H1 (cell line): ENCODE measurements at regions not wholly inside any gene's neighbourhood (a gene's known extent, or its start where the extent isn't known, plus 50 kb on each side); places are given as distances from the start of the nearest gene placed in this dataset.
A peak's percentile ranks its signal among the peaks of the same experiment; 100 is the strongest.

Source experiments
- CTCF ChIA-PET: fragments of 300-600 bp; sonication (Branson Sonifier 250); formaldehyde crosslinking; loops from one replicate; lab custom pipeline; 2021; ENCODE audit not compliant: partially characterized antibody; lab: Charles Lee
- POLR2A ChIA-PET: fragments of 300-600 bp; sonication (Branson Sonifier 250); formaldehyde crosslinking; loops from one replicate; lab custom pipeline; 2021; ENCODE audit warnings: inconsistent platforms; ENCODE audit not compliant: partially characterized antibody; lab: Charles Lee
- DNase-seq, 2 experiments: peaks; one replicate each; pipeline versions ENCODE4 v3.0.0 to v3.0.0-alpha.2; 2010 to 2022; ENCODE audit warnings: low spot score in 2 of 2, low read depth in 1 of 2, mixed read lengths in 1 of 2
- FAIRE-seq: peaks from 2 replicates; lab custom pipeline; 2011; peaks lifted over from hg19 to GRCh38; lab: Jason Lieb, UNC
- H2AFZ ChIP-seq: 2 replicates; pipeline ENCODE4 v1.8.1; 2012; ENCODE audit warnings: low read length, inconsistent platforms
- H2AK5ac ChIP-seq: 2 replicates; pipeline ENCODE4 v1.6.1; 2013; ENCODE audit warnings: low read depth, low read length
- H2BK120ac ChIP-seq: replicated peaks from 2 replicates; pipeline ENCODE3; 2013; ENCODE audit warnings: low read depth, low read length, inconsistent platforms
- H2BK12ac ChIP-seq: 2 replicates; pipeline ENCODE4 v1.6.1; 2013; ENCODE audit warnings: low read depth, low read length
- H2BK15ac ChIP-seq: 2 replicates; pipeline ENCODE4 v1.6.1; 2013; ENCODE audit warnings: low read length
- H2BK20ac ChIP-seq: 2 replicates; pipeline ENCODE4 v1.6.1; 2013; ENCODE audit warnings: low read length
- H2BK5ac ChIP-seq: 2 replicates; pipeline ENCODE4 v1.6.1; 2013; ENCODE audit warnings: low read depth, low read length
- H3K14ac ChIP-seq: 2 replicates; pipeline ENCODE4 v1.6.1; 2013; ENCODE audit warnings: inconsistent platforms; ENCODE audit not compliant: insufficient read length
- H3K18ac ChIP-seq: 2 replicates; pipeline ENCODE4 v1.6.1; 2013; ENCODE audit warnings: low read length; ENCODE audit errors: extremely low read depth
- H3K23ac ChIP-seq: 2 replicates; pipeline ENCODE4 v1.6.1; 2013; ENCODE audit warnings: inconsistent platforms; ENCODE audit not compliant: insufficient read length
- H3K23me2 ChIP-seq: 2 replicates; pipeline ENCODE4 v1.6.1; 2013; ENCODE audit warnings: low read depth, low read length
- H3K27ac ChIP-seq: 2 replicates; pipeline ENCODE4 v1.6.1; 2011; ENCODE audit warnings: low read depth, low read length, inconsistent platforms
- H3K27me3 ChIP-seq, 4 experiments: replicated peaks in 1 of 4; 1 replicate in 1 of 4; 2 replicates in 3 of 4; pipeline versions ENCODE4 v1.6.1 to v1.8.1; 2011 to 2013; ENCODE audit warnings: low read length in 3 of 4, mild to moderate bottlenecking in 3 of 4, inconsistent platforms in 2 of 4, mixed read lengths in 2 of 4, moderate library complexity in 1 of 4; ENCODE audit not compliant: control insufficient read depth in 3 of 4, insufficient read depth in 3 of 4; ENCODE audit errors: extremely low read depth in 1 of 4
- H3K36me3 ChIP-seq, 4 experiments: 2 replicates each; pipeline versions ENCODE4 v1.6.1 to v1.8.1; 2011 to 2013; ENCODE audit warnings: mild to moderate bottlenecking in 4 of 4, low read length in 3 of 4, moderate library complexity in 2 of 4, control low read depth in 1 of 4, inconsistent platforms in 1 of 4; ENCODE audit not compliant: insufficient read depth in 4 of 4, control insufficient read depth in 2 of 4
- H3K4ac ChIP-seq: replicated peaks from 2 replicates; pipeline ENCODE3; 2013; ENCODE audit warnings: low read length, low read depth, mixed read lengths, inconsistent platforms; ENCODE audit not compliant: insufficient read length
- H3K4me1 ChIP-seq, 4 experiments: replicated peaks in 1 of 4; 1 replicate in 1 of 4; 2 replicates in 3 of 4; pipeline versions ENCODE4 v1.6.1 to v1.8.1; 2011 to 2013; ENCODE audit warnings: low read length in 3 of 4, inconsistent platforms in 2 of 4, mixed read lengths in 1 of 4; ENCODE audit not compliant: insufficient read depth in 4 of 4, control insufficient read depth in 3 of 4
- H3K4me2 ChIP-seq, 2 experiments: 2 replicates each; pipeline versions ENCODE4 v1.6.1 to v1.8.1; 2011 to 2013; ENCODE audit warnings: low read depth in 2 of 2, low read length in 2 of 2, control low read depth in 1 of 2, inconsistent platforms in 1 of 2, mild to moderate bottlenecking in 1 of 2; ENCODE audit not compliant: insufficient read depth in 1 of 2
- H3K4me3 ChIP-seq, 4 experiments: fragments of 200-600, 300-600 bp in 1 of 4; sonication (generic), shearing (Covaris generic), sonication (Bioruptor Twin) in 1 of 4; 2 replicates each; pipeline versions ENCODE4 v1.5.1 to v1.8.1; 2011 to 2016; ENCODE audit warnings: low read length in 4 of 4, low read depth in 3 of 4, control low read depth in 2 of 4, inconsistent platforms in 2 of 4, mild to moderate bottlenecking in 2 of 4, mixed read lengths in 1 of 4, moderate library complexity in 1 of 4; ENCODE audit not compliant: insufficient read depth in 2 of 4; ENCODE audit errors: extremely low read depth in 1 of 4
- H3K56ac ChIP-seq: replicated peaks from 2 replicates; pipeline ENCODE3; 2013; ENCODE audit warnings: low read depth, mild to moderate bottlenecking, mixed read lengths, low read length, inconsistent platforms; ENCODE audit not compliant: insufficient read length
- H3K79me1 ChIP-seq: 2 replicates; pipeline ENCODE4 v1.6.1; 2013; ENCODE audit warnings: low read depth, low read length, control low read depth
- H3K79me2 ChIP-seq, 2 experiments: 2 replicates each; pipeline versions ENCODE4 v1.6.1 to v1.8.1; 2012 to 2013; ENCODE audit warnings: low read length in 2 of 2, mild to moderate bottlenecking in 2 of 2, inconsistent platforms in 1 of 2; ENCODE audit not compliant: insufficient read depth in 2 of 2, control insufficient read depth in 1 of 2
- H3K9ac ChIP-seq, 4 experiments: replicated peaks in 1 of 4; 1 replicate in 1 of 4; 2 replicates in 3 of 4; pipeline versions ENCODE4 v1.6.1 to v1.8.1; 2011 to 2013; ENCODE audit warnings: low read depth in 3 of 4, low read length in 3 of 4, control low read depth in 2 of 4, mild to moderate bottlenecking in 2 of 4, moderate library complexity in 2 of 4, inconsistent platforms in 1 of 4; ENCODE audit errors: extremely low read depth in 1 of 4
- H3K9me3 ChIP-seq, 2 experiments: 2 replicates each; pipeline versions ENCODE4 v1.6.1 to v1.8.1; 2012 to 2013; ENCODE audit warnings: mild to moderate bottlenecking in 2 of 2, moderate library complexity in 2 of 2, control low read depth in 1 of 2, inconsistent platforms in 1 of 2, low read depth in 1 of 2, low read length in 1 of 2, mixed read lengths in 1 of 2; ENCODE audit not compliant: insufficient read depth in 2 of 2
- H4K20me1 ChIP-seq, 2 experiments: replicated peaks in 1 of 2; 2 replicates each; pipeline versions ENCODE3 to v1.8.1; 2011 to 2013; ENCODE audit warnings: inconsistent platforms in 2 of 2, low read length in 2 of 2, mild to moderate bottlenecking in 1 of 2; ENCODE audit not compliant: insufficient read depth in 2 of 2, control insufficient read depth in 1 of 2
- H4K5ac ChIP-seq: 2 replicates; pipeline ENCODE4 v1.6.1; 2013; ENCODE audit warnings: low read length, low read depth, mixed read lengths, inconsistent platforms; ENCODE audit not compliant: insufficient read length
- H4K8ac ChIP-seq: 2 replicates; pipeline ENCODE4 v1.8.0; 2013; ENCODE audit warnings: mild to moderate bottlenecking, moderate library complexity, low read length, inconsistent platforms; ENCODE audit not compliant: insufficient read depth; ENCODE audit errors: extremely low read depth
- H4K91ac ChIP-seq: replicated peaks from 2 replicates; pipeline ENCODE3; 2013; ENCODE audit warnings: low read length, mixed read lengths, inconsistent platforms; ENCODE audit not compliant: insufficient read length
- MAFK ChIP-seq: IDR thresholded peaks from 2 replicates; pipeline ENCODE4 v1.6.1; 2012; ENCODE audit warnings: low read depth, mild to moderate bottlenecking, improper control_type of control experiment, low read length
- SRF ChIP-seq: IDR thresholded peaks from 2 replicates; pipeline ENCODE4 v1.6.1; 2011; ENCODE audit warnings: mild to moderate bottlenecking, low read depth, low read length, moderate library complexity
- WGBS, 2 experiments: shearing (Covaris generic) in 1 of 2; methylation state at CpG; one replicate each; pipeline versions ENCODE4 v1.1.6 to v1.1.7; 2013 to 2015; ENCODE audit warnings: low lambda C conversion rate in 2 of 2, mixed read lengths in 2 of 2, inconsistent platforms in 1 of 2, low coverage in 1 of 2, missing lambda C conversion rate in 1 of 2; ENCODE audit not compliant: insufficient replicate concordance in 2 of 2, insufficient coverage in 1 of 2, insufficient read length in 1 of 2; ENCODE audit errors: extremely low coverage in 1 of 2, missing lambda C conversion rate in 1 of 2; 5-methylcytosine and 5-hydroxymethylcytosine counted together

GRCh38 chr15:27617013-27617412 is 482.1 kb downstream of the OCA2 start:
- H3K4me2 ChIP-seq: no peak overlapping the region
- CTCF ChIA-PET: no interaction called here
- H3K9ac ChIP-seq: no peak overlapping the region
- H3K18ac ChIP-seq: no peak overlapping the region
- no peak overlapping the region for H3K27ac ChIP-seq
- H4K91ac ChIP-seq: no peak overlapping the region
- H3K36me3 ChIP-seq: no peaks in the 10 kb centered on the region
- H3K14ac ChIP-seq: no peak overlapping the region
- H4K20me1 ChIP-seq: no peaks in the 10 kb centered on the region
- H3K27me3 ChIP-seq: no peaks in the 10 kb centered on the region
- no peak overlapping the region for H2AFZ ChIP-seq
- H2BK15ac ChIP-seq: no peak overlapping the region
- no peak overlapping the region for H2AK5ac ChIP-seq
- POLR2A ChIA-PET: no interaction called here
- no peaks in the 10 kb centered on the region for H3K4me1 ChIP-seq
- no peak overlapping the region for H4K8ac ChIP-seq
- no peak overlapping the region for H2BK20ac ChIP-seq
- H3K23me2 ChIP-seq: no peaks in the 10 kb centered on the region
- no peak overlapping the region for H3K23ac ChIP-seq
- H3K4ac ChIP-seq: no peak overlapping the region
- no peak overlapping the region for H4K5ac ChIP-seq
- WGBS, 2 experiments: 90% methylated on average over 3 of the region's 3 CpGs; no CpG with 5 or more reads in 1 of the 2 experiments
- no peaks in the 10 kb centered on the region for H3K79me2 ChIP-seq
- no peak overlapping the region for H2BK12ac ChIP-seq
- no peak overlapping the region for H3K56ac ChIP-seq
- no peak overlapping the region for H2BK5ac ChIP-seq
- FAIRE-seq (no peak), DNase-seq (no peak)
- H2BK120ac ChIP-seq: no peak overlapping the region
- H3K4me3 ChIP-seq: no peak overlapping the region
- H3K9me3 ChIP-seq: no peaks in the 10 kb centered on the region
- H3K79me1 ChIP-seq: no peaks in the 10 kb centered on the region
- peak; percentile 78 for TF ChIP-seq MAFK
- no peak for TF ChIP-seq SRF
